H1 (cell line): ENCODE measurements at regions not wholly inside any gene's neighbourhood (a gene's known extent, or its start where the extent isn't known, plus 50 kb on each side); places are given as distances from the start of the nearest gene placed in this dataset.

Source experiments
- CBX5 ChIP-seq: fragments of 300-800, 300-1000 bp; sonication (generic); IDR thresholded peaks from 2 replicates; pipeline ENCODE4 v1.7.1; 2016; ENCODE audit warnings: antibody characterized with exemption, low read length, low read depth
- CHD2 ChIP-seq: IDR thresholded peaks from 2 replicates; pipeline ENCODE4 v1.6.1; 2012; ENCODE audit warnings: low read length, improper control_type of control experiment
- SP4 ChIP-seq: IDR thresholded peaks from 2 replicates; pipeline ENCODE4 v1.6.1; 2012; ENCODE audit warnings: low read length, inconsistent platforms
- TEAD4 ChIP-seq: IDR thresholded peaks from 2 replicates; pipeline ENCODE4 v1.6.1; 2012; ENCODE audit warnings: low read depth, low read length, inconsistent platforms, mixed read lengths
- USF2 ChIP-seq: IDR thresholded peaks from 2 replicates; pipeline ENCODE4 v1.6.1; 2011; ENCODE audit warnings: low read length, improper control_type of control experiment
- TF ChIP-seq, protein P1 (sequence below): IDR thresholded peaks from 2 replicates; pipeline ENCODE4 v1.6.1; 2012; ENCODE audit warnings: inconsistent platforms

GRCh38 chr3:13191016-13191415 is 117.8 kb upstream of the IQSEC1 start (continued):
- TF ChIP-seq USF2 (no peak), CHD2 (no peak), CBX5 (no peak), TEAD4 (no peak), SP4 (no peak)
- TF ChIP-seq, protein P1, sequence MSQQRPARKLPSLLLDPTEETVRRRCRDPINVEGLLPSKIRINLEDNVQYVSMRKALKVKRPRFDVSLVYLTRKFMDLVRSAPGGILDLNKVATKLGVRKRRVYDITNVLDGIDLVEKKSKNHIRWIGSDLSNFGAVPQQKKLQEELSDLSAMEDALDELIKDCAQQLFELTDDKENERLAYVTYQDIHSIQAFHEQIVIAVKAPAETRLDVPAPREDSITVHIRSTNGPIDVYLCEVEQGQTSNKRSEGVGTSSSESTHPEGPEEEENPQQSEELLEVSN, result no peak
